PC-3 (cell line): ENCODE measurements at regions not wholly inside any gene's neighbourhood (a gene's known extent, or its start where the extent isn't known, plus 50 kb on each side); places are given as distances from the start of the nearest gene placed in this dataset.
"Not testable (repeated sequence)": the region's sequence is repeated elsewhere in the genome, so short reads cannot be mapped to it uniquely, and the experiment has no call there.

Experiments
- CTCF ChIP-seq: fragments of 300-600 bp; sonication (generic); conservative IDR thresholded peaks from 2 replicates; pipeline ENCODE4 v1.5.1; 2017; ENCODE audit warnings: antibody characterized with exemption, low read depth, mild to moderate bottlenecking, low read length
- EZH2 ChIP-seq: fragments of 300-600 bp; sonication (generic); IDR thresholded peaks from one replicate; pipeline ENCODE4 v1.6.1; 2017; ENCODE audit warnings: antibody characterized with exemption, mild to moderate bottlenecking, low read length; ENCODE audit not compliant: unreplicated experiment
- EZH2phosphoT487 ChIP-seq: fragments of 300-600 bp; sonication (generic); IDR thresholded peaks from 2 replicates; pipeline ENCODE4 v1.6.1; 2018; ENCODE audit warnings: mild to moderate bottlenecking, antibody characterized with exemption, low read length, borderline replicate concordance

- not testable (repeated sequence) for TF ChIP-seq EZH2phosphoT487, CTCF, EZH2
These were observed 252.1 kb upstream of the SGK1 start for GRCh38 chr6:134569996-134570395.
